Adrenal gland (tissue), 9 donors: ENCODE measurements at regions not wholly inside any gene's neighbourhood (a gene's known extent, or its start where the extent isn't known, plus 50 kb on each side); places are given as distances from the start of the nearest gene placed in this dataset.

Experiments
- DNase-seq, 7 donors: peaks; one replicate each; pipeline ENCODE4 v3.0.0-alpha.2; 2019 to 2020
- H3K27ac ChIP-seq, 5 donors: fragments of 200-600 bp; sonication (generic) in 4 of 5; 1 replicate in 3 of 5; 2 replicates in 2 of 5; pipeline versions ENCODE4 v1.5.1 to v1.8.0; 2016 to 2020; ENCODE audit warnings: mild to moderate bottlenecking in 1 of 5
- H3K27me3 ChIP-seq: fragments of 200-600 bp; 2 replicates; pipeline ENCODE4 v1.8.0; 2021
- H3K36me3 ChIP-seq, 2 donors: fragments of 200-600 bp; replicated peaks in 1 of 2; 1 replicate in 1 of 2; 2 replicates in 1 of 2; pipeline versions ENCODE4 v1.5.1 to v1.8.0; 2018 to 2022
- H3K4me1 ChIP-seq, 2 donors: fragments of 200-600 bp; replicated peaks in 1 of 2; 1 replicate in 1 of 2; 2 replicates in 1 of 2; pipeline versions ENCODE4 v1.5.1 to v1.8.0; 2018 to 2021
- H3K4me3 ChIP-seq, 4 donors: fragments of 200-600 bp; sonication (generic) in 3 of 4; one replicate each; pipeline ENCODE4 v1.5.1; 2016 to 2018
- H3K9me3 ChIP-seq, 3 donors: fragments of 200-600 bp; sonication (generic) in 1 of 3; replicated peaks in 1 of 3; 1 replicate in 2 of 3; 2 replicates in 1 of 3; pipeline versions ENCODE4 v1.5.1 to v1.8.0; 2016 to 2021
- CTCF ChIP-seq, 6 experiments: fragments of 450-650 bp in 4 of 6; fragments of 200-600 bp in 2 of 6; sonication (generic) in 1 of 6; IDR thresholded peaks; 1 replicate in 5 of 6; 2 replicates in 1 of 6; pipeline versions ENCODE4 v1.5.1 to v1.8.0; 2016 to 2021; ENCODE audit warnings: antibody characterized with exemption in 6 of 6, mild to moderate bottlenecking in 2 of 6, moderate library complexity in 1 of 6
- POLR2A ChIP-seq, 2 donors: fragments of 450-650 bp; IDR thresholded peaks; one replicate each; pipeline ENCODE4 v1.6.1; 2017; ENCODE audit warnings: antibody characterized with exemption in 2 of 2, mild to moderate bottlenecking in 2 of 2, moderate library complexity in 1 of 2
- WGBS, 4 donors: extraction: QIAGEN DNeasy Blood & Tissue Kit in 2 of 4; methylation state at CpG; one replicate each; pipeline versions ENCODE4 v1.1.5 to v1.1.7; 2013 to 2017; 5-methylcytosine and 5-hydroxymethylcytosine counted together
- intact Hi-C, 2 donors: fragments of 100-400 bp; cut with DNase I; formaldehyde crosslinking; loops; one replicate each; pipeline versions ENCODE4 v1.14.1 to v1.15.0; 2022 to 2023
- microRNA-seq, 3 donors: library from miRNA; unstranded; fragments of <30 nt; microRNA quantifications; one replicate each; pipeline ENCODE4, GENCODE V29; 2017 to 2020
- small RNA-seq, 2 donors: library from RNA; depleted of rRNA; stranded (forward); fragments of <200 nt; gene quantifications; one replicate each; pipeline ENCODE3, GENCODE V24; 2016
- donor health status: healthy with polysubstance abuse.
- donor health status: Bipolar disorder and iron deficiency.
- donor health status: DM: yes; HTN: yes; CAD: no.
- donor health status: DM: no; HTN: no; CAD: no.
- donor health status: DM: no; HTN: no; CAD: no.

- no peaks in the 10 kb centered on the region for H3K36me3 ChIP-seq
- no peak overlapping the region for H3K4me3 ChIP-seq
- DNase-seq: no peak
- TF ChIP-seq CTCF (IDR thresholded peaks at IDR 0.05) (no peak), POLR2A (IDR thresholded peaks at IDR 0.05) (no peak)
- no peaks in the 10 kb centered on the region for H3K4me1 ChIP-seq
- no peak overlapping the region for H3K27ac ChIP-seq
- H3K27me3 ChIP-seq: peaks cover 26% of the 10 kb centered on the region
- WGBS, 4 donors: 14 to 31% (median 25%) methylated on average over 8 of the region's 8 CpGs
- H3K9me3 ChIP-seq: no peaks in the 10 kb centered on the region
- intact Hi-C loops: no loop called here
Measured at GRCh38 chr9:93730648-93731047, 154.3 kb downstream of the PHF2 start.

- TF ChIP-seq POLR2A (IDR thresholded peaks at IDR 0.05) (no peak), CTCF (IDR thresholded peaks at IDR 0.05) (no peak)
- Histone ChIP-seq H3K4me1 (no peaks in the 10 kb centered on the region), H3K9me3 (no peaks in the 10 kb centered on the region), H3K27me3 (peaks cover 26% of the 10 kb centered on the region), H3K27ac (no peak overlapping the region), H3K4me3 (no peak overlapping the region), H3K36me3 (no peaks in the 10 kb centered on the region)
- intact Hi-C loops: no loop called here
- no peak for DNase-seq
- 28 to 33% (median 31%) methylated on average over 10 to 11 of the region's 11 CpGs for WGBS, 4 donors
Measured at GRCh38 chr9:93730217-93730616, 153.8 kb downstream of the PHF2 start.

Small RNAs in the stretch of these regions (microRNA-seq; reads per million reads assigned to microRNA genes)
- 0 reads per million in 3 donors for gene MIR4291

Small RNAs in the stretch of these regions (small RNA-seq; reads per million reads assigned to genes)
- gene MIR4291: 0 reads per million in 2 donors
